ENCODE measurements at regions not wholly inside any gene's neighbourhood (a gene's known extent, or its start where the extent isn't known, plus 50 kb on each side); places are given as distances from the start of the nearest gene placed in this dataset.

GRCh38 chr2:76448956-76449355 lies 738.2 kb upstream of the GCFC2 start:
- TF ChIP-seq CTCF (IDR thresholded peaks at IDR 0.05; ENCODE audit: borderline replicate concordance, extremely low read depth, low read length, poor library complexity, severe bottlenecking) (no peak), EZH2 (IDR thresholded peaks at IDR 0.05; ENCODE audit: borderline replicate concordance, low read depth, low read length, severe bottlenecking) (no peak)
